Body of pancreas (tissue), 4 donors: ENCODE measurements at regions not wholly inside any gene's neighbourhood (a gene's known extent, or its start where the extent isn't known, plus 50 kb on each side); places are given as distances from the start of the nearest gene placed in this dataset.

Experiments
- ATAC-seq: fragments of 150-250 bp; one replicate; pipeline ENCODE4 v1.9.1; 2016
- DNase-seq, 4 donors: peaks; one replicate each; pipeline ENCODE4 v3.0.0-alpha.2; 2019
- H3K27ac ChIP-seq, 4 donors: fragments of 200-600 bp; sonication (generic); 1 replicate in 3 of 4; 2 replicates in 1 of 4; pipeline versions ENCODE4 v1.5.1 to v1.6.1; 2016 to 2019; ENCODE audit warnings: mild to moderate bottlenecking in 1 of 4, mixed read lengths in 1 of 4, moderate library complexity in 1 of 4
- H3K27me3 ChIP-seq, 2 donors: fragments of 200-600 bp; sonication (generic); one replicate each; pipeline ENCODE4 v1.6.0; 2016; ENCODE audit warnings: mild to moderate bottlenecking in 1 of 2
- H3K36me3 ChIP-seq, 2 donors: fragments of 200-600 bp; sonication (generic); replicated peaks in 1 of 2; 2 replicates each; pipeline ENCODE4 v1.5.1; 2016; ENCODE audit warnings: low read depth in 2 of 2; ENCODE audit not compliant: insufficient read depth in 1 of 2
- H3K4me1 ChIP-seq: fragments of 200-600 bp; sonication (generic); one replicate; pipeline ENCODE4 v1.6.0; 2016
- H3K4me3 ChIP-seq, 2 donors: fragments of 200-600 bp; sonication (generic); 1 replicate in 1 of 2; 2 replicates in 1 of 2; pipeline ENCODE4 v1.5.1; 2016 to 2019
- H3K9me3 ChIP-seq, 3 donors: fragments of 200-600 bp; sonication (generic); 1 replicate in 2 of 3; 2 replicates in 1 of 3; pipeline ENCODE4 v1.5.1; 2016
- CTCF ChIP-seq, 7 experiments: fragments of 450-650 bp in 4 of 7; fragments of 200-600 bp in 3 of 7; sonication (generic) in 3 of 7; IDR thresholded peaks; one replicate each; pipeline ENCODE4 v1.5.1; 2016 to 2019; ENCODE audit warnings: antibody characterized with exemption in 7 of 7
- POLR2A ChIP-seq, 3 donors: fragments of 450-650 bp; IDR thresholded peaks; one replicate each; pipeline ENCODE4 v1.6.1; 2016; ENCODE audit warnings: antibody characterized with exemption in 3 of 3, mild to moderate bottlenecking in 2 of 3
- WGBS, 2 donors: methylation state at CpG; one replicate each; pipeline ENCODE4 v1.1.5; 2017; 5-methylcytosine and 5-hydroxymethylcytosine counted together
- intact Hi-C: fragments of 100-400 bp; cut with DNase I; formaldehyde crosslinking; loops from one replicate; pipeline ENCODE4 v1.15.1; 2023

GRCh38 chr22:48084729-48085050, 1322.2 kb downstream of the TBC1D22A start:
- Histone ChIP-seq H3K27me3 (no peaks in the 10 kb centered on the region), H3K4me1 (no peaks in the 10 kb centered on the region), H3K9me3 (no peaks in the 10 kb centered on the region), H3K4me3 (no peak overlapping the region), H3K36me3 (no peaks in the 10 kb centered on the region), H3K27ac (no peak overlapping the region)
- intact Hi-C loops = no loop called here
- ATAC-seq = no peak
- 56 to 70% methylated on average over 11 of the region's 11 CpGs for WGBS, 2 donors
- TF ChIP-seq POLR2A (IDR thresholded peaks at IDR 0.05) (no peak), CTCF (IDR thresholded peaks at IDR 0.05) (no peak)
- DNase-seq = no peak

- no peaks in the 10 kb centered on the region for H3K27me3 ChIP-seq
Measured at GRCh38 chr22:48084041-48084728, 1321.7 kb downstream of the TBC1D22A start.

GRCh38 chr22:48083502-48083901, 1321.1 kb downstream of the TBC1D22A start:
- Histone ChIP-seq H3K4me1 (no peaks in the 10 kb centered on the region), H3K4me3 (no peak overlapping the region), H3K9me3 (no peaks in the 10 kb centered on the region), H3K27ac (no peak overlapping the region), H3K27me3 (no peaks in the 10 kb centered on the region), H3K36me3 (no peaks in the 10 kb centered on the region)
- ATAC-seq (no peak), DNase-seq (no peak)
- TF ChIP-seq CTCF (IDR thresholded peaks at IDR 0.05) = no peak
- TF ChIP-seq POLR2A (IDR thresholded peaks at IDR 0.05) = no peak
- intact Hi-C loops = no loop called here
- 47 to 54% methylated on average over 9 to 10 of the region's 10 CpGs for WGBS, 2 donors

More at GRCh38 chr22:48084041-48084728, 1321.7 kb downstream of the TBC1D22A start:
- Histone ChIP-seq H3K9me3 (no peaks in the 10 kb centered on the region), H3K4me3 (no peak overlapping the region), H3K27ac (no peak overlapping the region), H3K4me1 (no peaks in the 10 kb centered on the region), H3K36me3 (no peaks in the 10 kb centered on the region)
- 35 to 50% methylated on average over 9 to 13 of the region's 13 CpGs for WGBS, 2 donors
- TF ChIP-seq POLR2A (IDR thresholded peaks at IDR 0.05) = no peak
- TF ChIP-seq CTCF (IDR thresholded peaks at IDR 0.05) = no peak
- ATAC-seq (no peak), DNase-seq (no peak)
- intact Hi-C loops = no loop called here

GRCh38 chr22:48082284-48082683, 1319.8 kb downstream of the TBC1D22A start:
- H3K9me3 ChIP-seq = no peaks in the 10 kb centered on the region
- no peaks in the 10 kb centered on the region for H3K36me3 ChIP-seq
- no peak overlapping the region for H3K4me3 ChIP-seq
- intact Hi-C loops = no loop called here
- DNase-seq (no peak), ATAC-seq (no peak)
- no peak overlapping the region for H3K27ac ChIP-seq
- 51 to 54% methylated on average over 6 of the region's 6 CpGs for WGBS, 2 donors
- no peaks in the 10 kb centered on the region for H3K27me3 ChIP-seq
- TF ChIP-seq POLR2A (IDR thresholded peaks at IDR 0.05) = no peak
- no peak for TF ChIP-seq CTCF (IDR thresholded peaks at IDR 0.05)
- no peaks in the 10 kb centered on the region for H3K4me1 ChIP-seq

- no peak overlapping the region for H3K4me3 ChIP-seq
- WGBS, 2 donors = 64 to 70% methylated on average over 9 to 16 of the region's 16 CpGs
- H3K27me3 ChIP-seq = no peaks in the 10 kb centered on the region
- ATAC-seq (no peak), DNase-seq (no peak)
- H3K27ac ChIP-seq = no peak overlapping the region
- intact Hi-C loops = no loop called here
- TF ChIP-seq POLR2A (IDR thresholded peaks at IDR 0.05) (no peak), CTCF (IDR thresholded peaks at IDR 0.05) (no peak)
- no peaks in the 10 kb centered on the region for H3K36me3 ChIP-seq
- no peaks in the 10 kb centered on the region for H3K4me1 ChIP-seq
- H3K9me3 ChIP-seq = no peaks in the 10 kb centered on the region
Measured at GRCh38 chr22:48081281-48081680, 1318.8 kb downstream of the TBC1D22A start.
